B cell (primary cell): ENCODE measurements at regions not wholly inside any gene's neighbourhood (a gene's known extent, or its start where the extent isn't known, plus 50 kb on each side); places are given as distances from the start of the nearest gene placed in this dataset.

Experiments used
- EZH2 ChIP-seq: IDR thresholded peaks from 2 replicates; pipeline ENCODE4 v1.6.1; 2012; ENCODE audit warnings: borderline replicate concordance, low read depth, mild to moderate bottlenecking, moderate library complexity, low read length; ENCODE audit not compliant: insufficient read depth, poor library complexity, severe bottlenecking
- TF ChIP-seq, protein P1 (sequence below): fragments of 200-600 bp; IDR thresholded peaks from one replicate; pipeline ENCODE4 v1.8.0; 2022; ENCODE audit warnings: antibody characterized with exemption, mild to moderate bottlenecking

GRCh38 chr10:45238896-45239295 is 76.5 kb downstream of the OR13A1 start:
- TF ChIP-seq, protein P1, sequence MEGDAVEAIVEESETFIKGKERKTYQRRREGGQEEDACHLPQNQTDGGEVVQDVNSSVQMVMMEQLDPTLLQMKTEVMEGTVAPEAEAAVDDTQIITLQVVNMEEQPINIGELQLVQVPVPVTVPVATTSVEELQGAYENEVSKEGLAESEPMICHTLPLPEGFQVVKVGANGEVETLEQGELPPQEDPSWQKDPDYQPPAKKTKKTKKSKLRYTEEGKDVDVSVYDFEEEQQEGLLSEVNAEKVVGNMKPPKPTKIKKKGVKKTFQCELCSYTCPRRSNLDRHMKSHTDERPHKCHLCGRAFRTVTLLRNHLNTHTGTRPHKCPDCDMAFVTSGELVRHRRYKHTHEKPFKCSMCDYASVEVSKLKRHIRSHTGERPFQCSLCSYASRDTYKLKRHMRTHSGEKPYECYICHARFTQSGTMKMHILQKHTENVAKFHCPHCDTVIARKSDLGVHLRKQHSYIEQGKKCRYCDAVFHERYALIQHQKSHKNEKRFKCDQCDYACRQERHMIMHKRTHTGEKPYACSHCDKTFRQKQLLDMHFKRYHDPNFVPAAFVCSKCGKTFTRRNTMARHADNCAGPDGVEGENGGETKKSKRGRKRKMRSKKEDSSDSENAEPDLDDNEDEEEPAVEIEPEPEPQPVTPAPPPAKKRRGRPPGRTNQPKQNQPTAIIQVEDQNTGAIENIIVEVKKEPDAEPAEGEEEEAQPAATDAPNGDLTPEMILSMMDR: no peak
- TF ChIP-seq EZH2: no peak
